Mucosa of rectum (tissue), 2 donors: ENCODE measurements at regions not wholly inside any gene's neighbourhood (a gene's known extent, or its start where the extent isn't known, plus 50 kb on each side); places are given as distances from the start of the nearest gene placed in this dataset.

Experiments
- H3K27ac ChIP-seq, 2 donors: one replicate each; pipeline ENCODE4 v1.7.0; 2013; ENCODE audit warnings: inconsistent platforms in 2 of 2, low read depth in 2 of 2, low read length in 2 of 2
- H3K27me3 ChIP-seq, 2 donors: one replicate each; pipeline ENCODE4 v1.7.0; 2013; ENCODE audit warnings: low read length in 2 of 2; ENCODE audit not compliant: control insufficient read depth in 2 of 2, insufficient read depth in 2 of 2
- H3K36me3 ChIP-seq, 2 donors: one replicate each; pipeline ENCODE4 v1.7.0; 2013; ENCODE audit warnings: low read length in 2 of 2; ENCODE audit not compliant: control insufficient read depth in 2 of 2, insufficient read depth in 2 of 2
- H3K4me1 ChIP-seq, 2 donors: one replicate each; pipeline ENCODE4 v1.7.0; 2013; ENCODE audit warnings: low read length in 2 of 2, mild to moderate bottlenecking in 1 of 2; ENCODE audit not compliant: control insufficient read depth in 2 of 2, insufficient read depth in 2 of 2
- H3K4me3 ChIP-seq, 2 donors: one replicate each; pipeline ENCODE4 v1.7.0; 2013; ENCODE audit warnings: low read length in 2 of 2
- H3K9ac ChIP-seq, 2 donors: one replicate each; pipeline ENCODE4 v1.7.0; 2013; ENCODE audit warnings: low read length in 2 of 2, low read depth in 1 of 2, mild to moderate bottlenecking in 1 of 2
- H3K9me3 ChIP-seq, 2 donors: one replicate each; pipeline ENCODE4 v1.7.0; 2013; ENCODE audit warnings: low read length in 2 of 2; ENCODE audit not compliant: control insufficient read depth in 2 of 2
- donor health status: healthy.
- donor health status: Normal muscosa, but diverticular disease.

GRCh38 chr3:67324554-67324953 is 326.4 kb downstream of the KBTBD8 start:
- Histone ChIP-seq H3K36me3 (no peaks in the 10 kb centered on the region), H3K9ac (no peak overlapping the region), H3K9me3 (no peaks in the 10 kb centered on the region), H3K27me3 (no peaks in the 10 kb centered on the region), H3K4me1 (no peaks in the 10 kb centered on the region), H3K4me3 (no peak overlapping the region), H3K27ac (no peak overlapping the region)
